ACC112 (cell line): ENCODE measurements at regions not wholly inside any gene's neighbourhood (a gene's known extent, or its start where the extent isn't known, plus 50 kb on each side); places are given as distances from the start of the nearest gene placed in this dataset.

Experiments used
- H2AFZ ChIP-seq: fragments of 200-600 bp; sonication (generic); one replicate; pipeline ENCODE4 v1.6.0; 2017; ENCODE audit warnings: antibody characterized with exemption, low read length; ENCODE audit not compliant: unreplicated experiment
- H3K27ac ChIP-seq: fragments of 200-600 bp; sonication (generic); 2 replicates; pipeline ENCODE4 v1.5.1; 2014; ENCODE audit warnings: low read depth, mild to moderate bottlenecking, antibody characterized with exemption, low read length, moderate library complexity
- H3K27me3 ChIP-seq: fragments of 200-600 bp; sonication (generic); 2 replicates; pipeline ENCODE4 v1.6.1; 2014; ENCODE audit warnings: mild to moderate bottlenecking, antibody characterized with exemption, low read length, moderate library complexity, mixed read lengths; ENCODE audit not compliant: insufficient read depth
- H3K36me3 ChIP-seq: fragments of 200-600 bp; sonication (generic); 2 replicates; pipeline ENCODE4 v1.6.1; 2016; ENCODE audit warnings: mild to moderate bottlenecking, antibody characterized with exemption, low read length, moderate library complexity, mixed read lengths; ENCODE audit not compliant: insufficient read depth
- H3K4me1 ChIP-seq: fragments of 200-600 bp; sonication (generic); one replicate; pipeline ENCODE4 v1.6.1; 2016; ENCODE audit warnings: low read length, mixed read lengths; ENCODE audit not compliant: insufficient read depth, unreplicated experiment, control insufficient read depth
- H3K4me3 ChIP-seq: fragments of 200-600 bp; sonication (generic); 2 replicates; pipeline ENCODE4 v1.5.1; 2014; ENCODE audit warnings: mild to moderate bottlenecking, low read depth, low read length
- H3K79me2 ChIP-seq: fragments of 200-600 bp; sonication (generic); one replicate; pipeline ENCODE4 v1.6.0; 2016; ENCODE audit warnings: low read length; ENCODE audit not compliant: control insufficient read depth, unreplicated experiment, insufficient read depth

GRCh38 chr6:81694855-81695254 is 57.6 kb downstream of the TENT5A start:
- H3K36me3 ChIP-seq, result no peaks in the 10 kb centered on the region
- no peaks in the 10 kb centered on the region for H3K79me2 ChIP-seq
- no peak overlapping the region for H2AFZ ChIP-seq
- H3K4me1 ChIP-seq, result peaks cover 7% of the 10 kb centered on the region
- H3K27me3 ChIP-seq, result no peaks in the 10 kb centered on the region
- no peak overlapping the region for H3K4me3 ChIP-seq
- no peak overlapping the region for H3K27ac ChIP-seq

DNA sequence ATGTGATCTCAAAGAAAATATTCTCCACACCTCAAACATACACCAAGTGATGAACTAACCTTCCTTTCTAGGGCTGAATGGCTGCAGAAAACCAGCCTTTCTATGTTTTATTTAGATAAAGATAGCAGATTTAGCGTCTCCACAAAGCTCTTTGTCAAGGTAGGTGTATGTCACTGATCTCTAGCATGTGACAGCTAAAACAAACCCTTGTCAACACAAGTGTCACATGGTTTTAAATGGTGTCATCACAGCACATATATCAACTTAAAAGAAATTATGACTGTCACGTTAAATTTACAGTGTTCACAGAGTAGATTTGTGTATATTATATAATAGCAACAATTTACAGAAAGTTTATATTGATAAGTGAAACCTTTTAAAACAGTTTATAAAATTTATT is 58.3 kb downstream of the TENT5A start:
- H2AFZ ChIP-seq, result no peak overlapping the region
- no peaks in the 10 kb centered on the region for H3K27me3 ChIP-seq
- H3K4me1 ChIP-seq, result peaks cover 7% of the 10 kb centered on the region
- no peaks in the 10 kb centered on the region for H3K36me3 ChIP-seq
- no peaks in the 10 kb centered on the region for H3K79me2 ChIP-seq
- H3K27ac ChIP-seq, result no peak overlapping the region
- no peak overlapping the region for H3K4me3 ChIP-seq

- Histone ChIP-seq H3K36me3 (no peaks in the 10 kb centered on the region), H3K4me1 (peaks cover 7% of the 10 kb centered on the region), H3K4me3 (no peak overlapping the region), H2AFZ (no peak overlapping the region), H3K79me2 (no peaks in the 10 kb centered on the region), H3K27ac (no peak overlapping the region), H3K27me3 (no peaks in the 10 kb centered on the region)
Measured at GRCh38 chr6:81693266-81693665, 59.2 kb downstream of the TENT5A start.

DNA sequence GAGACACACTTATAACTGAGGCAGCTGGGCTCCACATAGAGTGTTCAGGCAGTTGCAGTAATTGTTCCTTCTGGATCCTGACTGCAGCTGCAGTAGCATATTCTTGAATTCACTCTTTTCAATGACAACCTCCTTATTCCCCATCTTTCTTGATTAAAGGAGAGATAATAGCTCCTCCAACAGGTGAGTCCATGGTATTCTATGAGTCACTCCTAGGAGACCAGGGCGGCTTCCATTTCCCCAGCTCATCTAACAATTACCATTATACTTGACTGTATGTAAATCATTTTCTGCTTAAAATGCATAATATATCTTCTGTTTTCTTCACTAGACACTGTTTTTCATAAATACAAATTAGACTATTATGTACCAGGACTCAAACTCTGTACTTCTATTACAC is 62.4 kb downstream of the TENT5A start:
- no peak overlapping the region for H2AFZ ChIP-seq
- no peaks in the 10 kb centered on the region for H3K27me3 ChIP-seq
- no peak overlapping the region for H3K27ac ChIP-seq
- H3K4me1 ChIP-seq, result no peaks in the 10 kb centered on the region
- no peaks in the 10 kb centered on the region for H3K79me2 ChIP-seq
- no peak overlapping the region for H3K4me3 ChIP-seq
- no peaks in the 10 kb centered on the region for H3K36me3 ChIP-seq

DNA sequence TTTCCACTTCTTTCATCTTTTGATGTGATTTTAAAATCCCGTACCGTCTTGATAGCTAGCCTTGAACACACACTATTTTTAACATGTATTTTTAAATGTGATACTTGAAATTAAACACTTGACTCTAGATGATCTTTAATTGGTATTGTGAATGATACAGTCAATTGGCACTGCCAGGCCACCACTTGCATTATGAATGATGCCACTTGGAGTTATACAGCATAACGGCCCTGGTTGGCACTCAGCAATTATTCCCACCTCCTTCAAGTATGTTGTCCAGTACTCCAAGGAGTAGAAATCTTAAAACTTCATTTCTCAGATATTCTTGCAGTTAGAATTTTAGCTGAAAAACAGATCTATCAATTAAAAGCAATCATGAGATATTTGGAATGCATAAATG is 62.9 kb downstream of the TENT5A start:
- H2AFZ ChIP-seq, result no peak overlapping the region
- no peaks in the 10 kb centered on the region for H3K36me3 ChIP-seq
- no peaks in the 10 kb centered on the region for H3K27me3 ChIP-seq
- H3K79me2 ChIP-seq, result no peaks in the 10 kb centered on the region
- no peak overlapping the region for H3K4me3 ChIP-seq
- H3K4me1 ChIP-seq, result no peaks in the 10 kb centered on the region
- H3K27ac ChIP-seq, result no peak overlapping the region

DNA sequence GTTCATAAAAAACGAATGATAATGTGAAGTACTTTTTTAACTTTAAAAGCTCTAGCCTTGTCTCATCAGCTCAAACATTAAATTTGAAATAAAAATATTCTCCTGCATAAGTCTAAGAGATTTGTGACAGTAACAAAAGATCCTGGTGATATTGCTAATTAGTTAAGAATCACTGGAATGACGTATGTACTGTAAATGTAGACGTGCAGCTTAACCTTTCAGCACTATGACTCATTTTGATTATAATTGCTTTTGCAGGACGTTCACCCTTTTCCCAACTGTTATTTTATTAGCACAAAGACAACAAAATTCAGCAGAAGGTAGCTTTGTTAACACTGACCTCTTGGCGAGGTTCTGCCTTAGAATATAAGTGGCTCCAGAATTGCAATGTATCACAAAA is 68.6 kb downstream of the TENT5A start:
- Histone ChIP-seq H3K4me3 (no peak overlapping the region), H3K36me3 (no peaks in the 10 kb centered on the region), H3K79me2 (no peaks in the 10 kb centered on the region), H3K4me1 (no peaks in the 10 kb centered on the region), H3K27ac (no peak overlapping the region), H3K27me3 (no peaks in the 10 kb centered on the region), H2AFZ (no peak overlapping the region)

DNA sequence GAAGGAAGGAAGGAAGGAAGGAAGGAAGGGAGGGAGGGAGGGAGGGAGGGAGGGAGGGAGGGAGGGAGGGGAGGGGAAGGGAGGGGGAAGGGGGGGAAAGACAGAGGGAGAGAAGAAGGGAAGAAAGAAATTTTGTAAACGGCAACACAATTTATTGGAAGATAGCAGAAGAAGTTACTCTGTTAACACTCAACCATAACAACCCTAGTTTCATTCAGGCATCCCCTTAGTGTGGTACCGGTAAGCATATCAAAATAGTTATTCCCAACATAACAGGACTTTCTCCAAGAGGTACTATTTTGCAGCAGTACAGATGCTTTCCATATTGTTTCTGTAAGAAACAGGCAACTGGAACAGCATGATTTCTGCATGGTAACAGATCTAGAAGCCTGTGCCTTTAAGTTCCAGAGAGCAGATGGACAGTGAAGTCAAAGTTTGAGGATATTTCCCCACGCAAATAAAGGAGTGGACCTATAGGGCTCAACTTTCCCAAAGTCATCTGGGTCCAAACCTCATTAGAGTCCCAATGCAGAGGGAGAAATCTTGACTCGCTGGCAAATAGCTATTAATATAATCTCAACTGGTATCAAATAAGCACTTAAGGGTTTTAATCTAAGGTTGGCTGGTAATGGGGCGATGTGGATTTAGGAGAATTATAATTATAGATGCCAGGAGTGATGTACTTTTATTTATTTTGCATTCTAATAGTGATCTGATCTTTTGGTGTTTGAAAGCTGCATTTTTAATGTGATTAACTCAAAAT is 69.4 kb downstream of the TENT5A start:
- no peak overlapping the region for H2AFZ ChIP-seq
- H3K4me1 ChIP-seq, result no peaks in the 10 kb centered on the region
- no peak overlapping the region for H3K27ac ChIP-seq
- H3K27me3 ChIP-seq, result no peaks in the 10 kb centered on the region
- H3K79me2 ChIP-seq, result no peaks in the 10 kb centered on the region
- no peaks in the 10 kb centered on the region for H3K36me3 ChIP-seq
- H3K4me3 ChIP-seq, result no peak overlapping the region

- no peaks in the 10 kb centered on the region for H3K27me3 ChIP-seq
- H2AFZ ChIP-seq, result no peak overlapping the region
- no peak overlapping the region for H3K27ac ChIP-seq
- no peaks in the 10 kb centered on the region for H3K79me2 ChIP-seq
- no peak overlapping the region for H3K4me3 ChIP-seq
- H3K36me3 ChIP-seq, result no peaks in the 10 kb centered on the region
- H3K4me1 ChIP-seq, result no peaks in the 10 kb centered on the region
Measured at GRCh38 chr6:81682235-81682795, 70.2 kb downstream of the TENT5A start.

- Histone ChIP-seq H2AFZ (no peak overlapping the region), H3K4me3 (no peak overlapping the region), H3K4me1 (no peaks in the 10 kb centered on the region), H3K79me2 (no peaks in the 10 kb centered on the region), H3K27ac (no peak overlapping the region), H3K27me3 (no peaks in the 10 kb centered on the region), H3K36me3 (no peaks in the 10 kb centered on the region)
Measured at GRCh38 chr6:81669445-81669844, 83.0 kb downstream of the TENT5A start.

DNA sequence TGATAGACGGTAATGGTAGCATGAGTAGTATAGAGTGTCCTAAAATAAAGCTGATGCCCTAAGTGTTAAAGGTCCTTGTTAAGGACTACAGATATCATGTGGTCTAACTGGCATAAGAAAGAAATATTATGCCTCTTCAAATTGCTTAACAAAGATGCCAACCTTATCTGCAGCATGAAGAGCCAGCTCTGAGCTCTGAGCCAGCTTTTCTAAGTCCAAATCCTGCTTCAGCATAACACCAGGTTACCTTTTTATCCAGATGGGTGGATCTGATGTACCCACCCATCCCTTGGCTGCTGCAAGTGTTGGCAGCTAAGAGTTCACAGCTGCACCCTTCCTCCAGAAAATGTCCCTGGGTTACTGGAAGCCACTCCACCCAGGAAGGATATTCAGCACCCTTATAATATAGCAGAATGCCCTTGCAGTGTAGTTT is 83.8 kb downstream of the TENT5A start:
- Histone ChIP-seq H3K27me3 (no peaks in the 10 kb centered on the region), H3K36me3 (no peaks in the 10 kb centered on the region), H3K4me3 (no peak overlapping the region), H3K27ac (no peak overlapping the region), H3K79me2 (no peaks in the 10 kb centered on the region), H2AFZ (no peak overlapping the region), H3K4me1 (no peaks in the 10 kb centered on the region)

DNA sequence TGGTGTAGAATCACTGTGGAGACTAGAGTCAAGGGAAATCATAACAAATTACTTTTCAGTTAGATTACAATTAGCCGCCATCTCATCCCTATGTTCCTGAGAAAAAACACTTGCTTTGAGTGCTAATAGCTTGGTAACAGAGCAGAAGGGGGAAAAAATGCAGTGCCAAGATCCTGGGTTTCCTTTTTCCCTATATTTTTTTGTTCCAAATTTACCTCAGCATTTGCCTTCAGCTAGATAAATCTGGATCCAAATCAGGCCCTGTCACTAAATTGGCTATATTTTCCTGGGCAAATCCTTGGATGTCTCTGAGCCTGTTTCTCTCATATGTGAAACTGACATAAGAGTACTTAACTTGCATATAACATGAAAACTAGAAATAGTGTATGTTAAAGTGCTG is 86.0 kb downstream of the TENT5A start:
- no peak overlapping the region for H3K4me3 ChIP-seq

More for the DNA sequence above, 86.0 kb downstream of the TENT5A start:
- Histone ChIP-seq H3K27ac (no peak overlapping the region), H2AFZ (no peak overlapping the region), H3K36me3 (no peaks in the 10 kb centered on the region), H3K4me1 (no peaks in the 10 kb centered on the region), H3K27me3 (no peaks in the 10 kb centered on the region), H3K79me2 (no peaks in the 10 kb centered on the region)
